ENCODE measurements at regions not wholly inside any gene's neighbourhood (a gene's known extent, or its start where the extent isn't known, plus 50 kb on each side); places are given as distances from the start of the nearest gene placed in this dataset.

DNA sequence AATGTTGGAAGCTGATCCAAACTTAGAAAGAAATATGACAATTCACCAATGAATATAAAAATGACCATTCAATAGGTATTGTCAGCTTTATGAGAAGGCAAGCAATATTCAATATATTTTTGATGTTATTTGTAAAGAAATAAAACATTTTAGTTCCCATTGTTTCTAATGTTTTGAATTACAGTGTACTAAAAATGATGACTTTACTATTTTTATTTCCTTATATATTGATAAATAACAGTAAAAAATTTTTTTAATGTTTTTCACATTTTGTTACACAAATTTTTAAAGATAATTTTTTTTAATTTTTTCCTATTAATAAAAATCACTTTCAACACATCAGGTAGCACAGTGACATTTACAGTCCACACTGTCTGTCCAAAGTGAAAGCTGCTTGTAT, 565.5 kb upstream of the FAM241A start:
- TF ChIP-seq, protein P1, sequence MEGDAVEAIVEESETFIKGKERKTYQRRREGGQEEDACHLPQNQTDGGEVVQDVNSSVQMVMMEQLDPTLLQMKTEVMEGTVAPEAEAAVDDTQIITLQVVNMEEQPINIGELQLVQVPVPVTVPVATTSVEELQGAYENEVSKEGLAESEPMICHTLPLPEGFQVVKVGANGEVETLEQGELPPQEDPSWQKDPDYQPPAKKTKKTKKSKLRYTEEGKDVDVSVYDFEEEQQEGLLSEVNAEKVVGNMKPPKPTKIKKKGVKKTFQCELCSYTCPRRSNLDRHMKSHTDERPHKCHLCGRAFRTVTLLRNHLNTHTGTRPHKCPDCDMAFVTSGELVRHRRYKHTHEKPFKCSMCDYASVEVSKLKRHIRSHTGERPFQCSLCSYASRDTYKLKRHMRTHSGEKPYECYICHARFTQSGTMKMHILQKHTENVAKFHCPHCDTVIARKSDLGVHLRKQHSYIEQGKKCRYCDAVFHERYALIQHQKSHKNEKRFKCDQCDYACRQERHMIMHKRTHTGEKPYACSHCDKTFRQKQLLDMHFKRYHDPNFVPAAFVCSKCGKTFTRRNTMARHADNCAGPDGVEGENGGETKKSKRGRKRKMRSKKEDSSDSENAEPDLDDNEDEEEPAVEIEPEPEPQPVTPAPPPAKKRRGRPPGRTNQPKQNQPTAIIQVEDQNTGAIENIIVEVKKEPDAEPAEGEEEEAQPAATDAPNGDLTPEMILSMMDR (IDR thresholded peaks at IDR 0.05) = no peak
- intact Hi-C loops (cut with micrococcal nuclease) = no loop called here
- no peak overlapping the region for H3K9ac ChIP-seq (ENCODE audit: insufficient read depth, low read length, poor library complexity, severe bottlenecking)
- no peak overlapping the region for H2AFZ ChIP-seq (ENCODE audit: insufficient read depth, low read depth, low read length, poor library complexity, severe bottlenecking)
- Mint-ChIP-seq H3K27me3 (ENCODE audit: low read depth in 3 of 3) (peaks cover 0 to 2% (median 0%) of the 10 kb centered on the region in 3 donors), H3K27ac (no peak overlapping the region), H3K4me1 (no peaks in the 10 kb centered on the region), H3K9me3 (peaks cover 0 to 15% (median 5%) of the 10 kb centered on the region in 7 donors), H3K4me3 (no peak overlapping the region), H3K36me3 (no peaks in the 10 kb centered on the region)
- H3K9me3 ChIP-seq (replicated peaks in 1 of 2; ENCODE audit: control insufficient read depth in 1 of 2, insufficient read depth in 1 of 2, low read length in 2 of 2) = peaks cover 8 to 10% of the 10 kb centered on the region in 2 donors
- H3K4me2 ChIP-seq (replicated peaks; ENCODE audit: extremely low read depth, low read length, poor library complexity, severe bottlenecking) = no peak overlapping the region
- H3K79me2 ChIP-seq (ENCODE audit: insufficient read depth, low read length) = no peaks in the 10 kb centered on the region
- H4K20me1 ChIP-seq (ENCODE audit: insufficient read depth, low read length) = no peaks in the 10 kb centered on the region
- H3K36me3 ChIP-seq (replicated peaks in 1 of 2; ENCODE audit: control insufficient read depth in 1 of 2, insufficient read depth in 2 of 2, low read length in 2 of 2) = no peaks in the 10 kb centered on the region
- no peak overlapping the region for H3K27ac ChIP-seq (ENCODE audit: low read depth in 1 of 2, low read length in 2 of 2)
- H3K27me3 ChIP-seq (ENCODE audit: control insufficient read depth in 2 of 2, insufficient read depth in 2 of 2, low read length in 2 of 2) = no peaks in the 10 kb centered on the region
- H3K4me1 ChIP-seq (ENCODE audit: control insufficient read depth in 1 of 2, insufficient read depth in 2 of 2, low read length in 2 of 2) = no peaks in the 10 kb centered on the region
- DNase-seq = no peak
- H3K4me3 ChIP-seq (replicated peaks in 1 of 3; ENCODE audit: low read depth in 2 of 3, low read length in 3 of 3) = no peak overlapping the region

DNA sequence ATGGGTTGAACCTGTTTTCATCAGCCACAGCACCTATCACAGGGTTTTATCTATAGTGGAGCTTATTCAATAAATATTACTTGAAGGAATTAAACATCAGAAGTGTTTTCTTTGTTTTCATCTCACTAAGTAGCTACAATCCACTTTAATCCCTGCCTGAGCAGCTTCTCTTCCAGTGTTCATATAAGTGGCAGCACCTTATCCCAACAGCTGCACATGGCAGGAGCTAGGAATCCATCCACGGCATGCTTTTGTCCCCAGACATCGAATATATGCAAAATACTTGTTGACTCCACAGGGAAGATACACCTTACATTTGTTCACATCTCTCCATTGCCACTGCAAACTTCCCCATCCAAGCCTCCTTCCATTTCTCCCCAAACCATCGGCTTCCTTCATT, 549.8 kb upstream of the FAM241A start:
- no peak overlapping the region for H3K27ac ChIP-seq (ENCODE audit: low read depth in 1 of 2, low read length in 2 of 2)
- peak overlapping the region in 1 of 7 donors; percentile 1 for H3K27ac Mint-ChIP-seq
- H3K4me2 ChIP-seq (replicated peaks; ENCODE audit: extremely low read depth, low read length, poor library complexity, severe bottlenecking) = no peak overlapping the region
- no peaks in the 10 kb centered on the region for H3K27me3 ChIP-seq (ENCODE audit: control insufficient read depth in 2 of 2, insufficient read depth in 2 of 2, low read length in 2 of 2)
- TF ChIP-seq, protein P1 (IDR thresholded peaks at IDR 0.05) = no peak
- no peaks in the 10 kb centered on the region for H3K4me1 Mint-ChIP-seq
- no peaks in the 10 kb centered on the region for H3K9me3 ChIP-seq (replicated peaks in 1 of 2; ENCODE audit: control insufficient read depth in 1 of 2, insufficient read depth in 1 of 2, low read length in 2 of 2)
- no peaks in the 10 kb centered on the region for H4K20me1 ChIP-seq (ENCODE audit: insufficient read depth, low read length)
- H3K36me3 Mint-ChIP-seq = no peaks in the 10 kb centered on the region
- 88% methylated on average over 3 of the region's 3 CpGs for WGBS (ENCODE audit: insufficient coverage)
- H3K9ac ChIP-seq (ENCODE audit: insufficient read depth, low read length, poor library complexity, severe bottlenecking) = no peak overlapping the region
- intact Hi-C loops (cut with micrococcal nuclease) = no loop called here
- no peak overlapping the region for H3K4me3 ChIP-seq (replicated peaks in 1 of 3; ENCODE audit: low read depth in 2 of 3, low read length in 3 of 3)
- H3K79me2 ChIP-seq (ENCODE audit: insufficient read depth, low read length) = no peaks in the 10 kb centered on the region
- no peak overlapping the region for H2AFZ ChIP-seq (ENCODE audit: insufficient read depth, low read depth, low read length, poor library complexity, severe bottlenecking)
- H3K4me1 ChIP-seq (ENCODE audit: control insufficient read depth in 1 of 2, insufficient read depth in 2 of 2, low read length in 2 of 2) = no peaks in the 10 kb centered on the region
- H3K36me3 ChIP-seq (replicated peaks in 1 of 2; ENCODE audit: control insufficient read depth in 1 of 2, insufficient read depth in 2 of 2, low read length in 2 of 2) = no peaks in the 10 kb centered on the region
- H3K27me3 Mint-ChIP-seq (ENCODE audit: low read depth in 3 of 3) = peaks cover 0 to 3% (median 2%) of the 10 kb centered on the region in 3 donors
- DNase-seq = no peak
- H3K4me3 Mint-ChIP-seq = no peak overlapping the region
- H3K9me3 Mint-ChIP-seq = no peaks in the 10 kb centered on the region

Data from CD14-positive monocyte (primary cell).